IPS DF 19.7 (cell line): ENCODE measurements at regions not wholly inside any gene's neighbourhood (a gene's known extent, or its start where the extent isn't known, plus 50 kb on each side); places are given as distances from the start of the nearest gene placed in this dataset.
"Not testable (repeated sequence)": the region's sequence is repeated elsewhere in the genome, so short reads cannot be mapped to it uniquely, and the experiment has no call there.

Experiments
- DNase-seq: peaks from one replicate; pipeline ENCODE4 v3.0.0-alpha.2; 2013; ENCODE audit warnings: low read depth, low spot score

DNA sequence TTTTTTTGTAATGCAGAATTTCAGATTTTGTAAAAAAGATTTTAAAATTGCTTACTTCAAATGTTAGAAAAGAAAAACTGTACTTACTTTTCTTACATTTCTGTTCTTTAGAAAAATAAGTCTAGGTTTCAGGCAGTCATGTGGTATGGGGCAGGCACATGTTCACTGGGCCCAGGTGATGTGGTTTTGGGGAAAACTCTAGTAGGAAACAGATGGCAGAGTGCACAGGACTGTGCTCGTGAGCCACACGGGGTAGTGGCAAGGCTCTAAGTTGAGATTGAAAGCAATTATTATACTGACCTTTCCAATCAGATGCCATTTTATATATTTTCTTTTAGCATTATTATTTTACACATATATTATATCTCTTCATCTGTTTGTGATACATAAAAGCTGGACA, 1036.9 kb upstream of the TMEFF2 start:
- DNase-seq: no peak

DNA sequence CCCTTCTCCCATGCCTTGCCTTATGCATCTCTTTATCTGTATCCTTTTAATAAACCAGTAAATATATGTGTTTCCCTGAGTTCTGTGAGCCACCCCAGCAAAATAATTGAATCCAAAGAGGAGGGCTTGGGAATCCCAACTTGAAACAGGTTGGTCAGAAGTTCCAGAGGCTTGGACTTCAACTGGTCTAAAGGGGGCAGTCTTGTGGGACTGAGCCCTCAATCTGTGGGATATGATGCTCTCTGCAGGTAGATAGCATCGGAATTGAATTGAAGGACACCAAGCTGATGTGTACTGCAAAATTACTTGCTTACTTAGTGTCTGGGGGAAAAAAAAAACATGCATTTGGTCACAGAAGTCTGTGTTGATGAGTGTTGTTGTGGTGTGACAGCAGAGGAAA, 1033.5 kb upstream of the TMEFF2 start:
- no peak for DNase-seq

DNA sequence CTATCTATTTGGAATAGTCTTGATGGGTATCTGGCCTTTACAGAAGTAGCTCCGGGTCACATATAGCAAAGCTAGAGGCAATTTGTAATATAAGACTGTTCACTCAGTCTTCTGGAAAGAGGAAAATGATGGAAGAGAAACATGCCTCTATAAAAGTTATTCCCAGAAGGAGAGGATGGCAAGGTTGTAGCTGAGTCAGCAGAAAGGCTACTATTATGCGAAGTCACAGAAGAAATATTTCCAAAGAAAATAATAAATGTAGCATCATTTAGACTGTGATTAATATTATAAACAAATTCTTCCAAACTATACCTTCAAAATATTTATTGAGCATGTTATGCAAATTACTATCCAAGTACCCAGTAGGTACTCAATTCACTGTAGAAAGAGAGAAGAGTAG, 1027.7 kb upstream of the TMEFF2 start:
- no peak for DNase-seq

DNA sequence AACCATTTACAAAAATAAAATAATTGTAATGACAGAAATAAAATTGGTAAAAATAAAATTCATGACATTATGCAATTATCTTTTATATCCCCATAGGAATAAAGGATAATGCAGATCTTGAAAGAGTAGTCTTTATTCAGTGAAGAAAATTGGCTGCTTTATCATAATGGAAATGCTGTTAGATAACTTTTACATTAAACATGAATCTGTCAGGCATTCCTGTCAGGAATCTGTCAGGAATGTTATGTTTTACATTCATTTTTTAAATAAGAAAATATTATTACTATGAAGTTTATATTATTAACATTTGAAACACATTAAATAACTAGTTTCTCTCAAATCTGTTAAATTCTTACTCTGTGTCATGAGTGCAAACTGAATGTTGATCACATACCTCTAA, 1024.7 kb upstream of the TMEFF2 start:
- DNase-seq: no peak

DNA sequence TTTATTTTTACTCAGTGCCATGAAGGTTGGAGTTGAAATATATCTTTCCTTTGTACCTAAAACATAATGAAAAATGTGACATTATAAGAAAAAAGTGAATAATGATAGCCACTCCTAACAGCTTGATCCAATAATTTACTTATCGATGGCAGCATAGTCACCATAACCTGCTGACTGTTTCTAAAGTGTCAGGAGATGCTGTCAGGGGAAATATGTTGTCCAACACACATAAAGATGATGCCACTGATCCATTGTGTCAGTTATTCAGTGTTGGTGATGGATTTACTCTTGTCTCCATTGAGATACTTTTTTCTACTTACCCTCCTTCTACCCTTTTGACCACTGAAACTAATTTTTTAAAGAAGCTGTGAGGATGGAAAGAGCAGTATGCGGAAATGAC, 1006.9 kb upstream of the TMEFF2 start:
- no peak for DNase-seq

DNA sequence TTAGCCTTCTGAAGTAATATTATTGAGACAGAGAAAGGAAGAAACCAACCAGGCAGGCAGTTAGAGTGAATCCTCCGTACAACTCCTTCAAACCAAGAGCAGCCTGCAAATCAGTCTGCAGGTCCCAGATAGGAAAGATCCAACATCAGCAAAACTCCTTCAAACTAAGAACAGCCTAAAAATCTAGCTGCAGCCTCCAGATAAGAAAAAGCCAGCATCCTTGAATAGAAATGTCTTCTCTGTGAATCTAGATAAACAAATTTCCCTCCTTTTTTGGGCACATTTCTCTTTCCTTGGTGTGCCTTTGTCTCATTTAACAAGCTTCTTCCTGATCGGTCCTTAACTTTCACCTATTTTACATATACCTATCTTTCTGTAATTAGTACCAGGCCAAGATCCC, 1004.6 kb upstream of the TMEFF2 start:
- DNase-seq: no peak

DNA sequence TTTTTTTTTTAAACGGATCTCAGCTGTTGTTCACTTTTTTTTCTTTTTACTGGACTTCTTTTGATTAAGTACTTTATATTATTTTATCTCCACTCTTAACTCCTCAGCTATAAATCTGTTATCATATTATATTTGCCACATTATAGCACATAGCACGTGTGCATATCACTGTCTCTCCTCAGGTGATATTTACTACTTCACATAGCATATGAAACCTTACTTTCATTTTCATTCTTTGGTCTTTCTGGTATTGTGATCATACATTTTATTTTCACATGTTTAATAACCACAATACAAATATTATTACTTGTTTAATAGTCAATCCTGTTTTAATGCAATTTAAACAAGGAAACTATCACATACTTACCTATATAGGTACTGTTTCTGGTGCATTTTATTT, 993.1 kb upstream of the TMEFF2 start:
- DNase-seq: no peak

DNA sequence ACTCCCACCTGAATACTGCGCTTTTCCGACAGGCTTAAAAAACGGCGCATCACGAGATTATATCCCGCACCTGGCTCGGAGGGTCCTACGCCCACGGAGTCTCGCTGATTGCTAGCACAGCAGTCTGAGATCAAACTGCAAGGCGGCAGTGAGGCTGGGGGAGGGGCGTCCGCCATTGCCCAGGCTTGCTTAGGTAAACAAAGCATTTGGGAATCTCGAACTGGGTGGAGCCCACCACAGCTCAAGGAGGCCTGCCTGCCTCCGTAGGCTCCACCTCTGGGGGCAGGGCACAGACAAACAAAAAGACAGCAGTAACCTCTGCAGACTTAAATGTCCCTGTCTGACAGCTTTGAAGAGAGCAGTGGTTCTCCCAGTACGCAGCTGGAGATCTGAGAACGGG, 976.2 kb upstream of the TMEFF2 start:
- not testable (repeated sequence) for DNase-seq

DNA sequence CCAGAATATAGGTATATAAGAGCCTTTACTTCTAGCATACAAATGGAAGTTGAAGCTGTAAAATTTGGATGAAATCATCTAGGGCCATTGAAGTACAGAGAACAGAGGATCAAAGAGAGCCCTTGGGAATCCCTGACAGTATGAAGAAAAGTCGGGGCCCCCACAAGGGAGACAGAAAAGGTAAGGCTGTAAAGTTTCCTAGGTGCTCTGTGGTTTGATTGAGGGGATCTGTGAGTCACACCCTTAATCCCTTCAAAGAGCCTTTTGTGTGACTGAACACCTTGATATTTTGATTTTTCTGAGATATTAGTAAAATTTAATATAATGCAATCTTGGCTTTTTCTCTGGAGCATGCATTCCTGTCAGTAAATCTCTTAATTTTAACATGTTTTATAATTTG, 961.7 kb upstream of the TMEFF2 start:
- no peak for DNase-seq

DNA sequence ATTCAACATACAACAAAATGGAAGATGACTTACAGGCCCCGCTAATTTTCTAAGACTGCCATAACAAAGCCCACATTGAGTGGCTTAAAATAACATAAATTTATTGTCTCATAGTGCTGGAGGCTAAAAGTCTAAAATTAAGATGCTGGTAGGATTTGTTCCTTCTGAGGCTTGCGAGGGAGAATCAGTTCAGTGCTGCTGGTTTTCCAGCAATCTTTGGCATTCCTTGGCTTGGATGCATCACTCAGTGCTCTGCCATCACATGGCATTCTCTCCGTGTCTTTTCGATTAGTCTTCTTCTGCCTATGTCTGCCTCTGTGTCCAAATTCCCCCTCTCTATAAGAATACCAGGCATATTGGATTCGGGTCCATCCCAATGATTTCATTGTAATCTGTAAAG, 959.3 kb upstream of the TMEFF2 start:
- no peak for DNase-seq

DNA sequence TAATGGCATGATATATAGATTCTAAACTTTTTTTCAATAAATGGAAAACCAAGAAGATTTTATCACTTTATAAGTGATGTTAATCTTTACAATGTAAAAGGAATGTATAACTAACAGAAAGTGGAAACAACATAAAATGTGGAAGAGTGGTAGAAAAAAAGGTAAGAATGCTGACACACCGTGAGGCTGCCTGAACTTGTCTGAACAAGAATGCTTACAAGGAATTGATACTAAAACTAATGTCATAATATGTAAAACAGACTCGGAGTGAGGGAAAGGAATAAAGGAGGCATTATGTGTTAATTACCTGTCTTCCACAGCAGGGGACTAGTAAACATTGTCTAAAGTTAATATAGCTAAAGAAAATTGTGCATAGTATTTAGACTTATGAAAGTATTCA, 958.8 kb upstream of the TMEFF2 start:
- no peak for DNase-seq

DNA sequence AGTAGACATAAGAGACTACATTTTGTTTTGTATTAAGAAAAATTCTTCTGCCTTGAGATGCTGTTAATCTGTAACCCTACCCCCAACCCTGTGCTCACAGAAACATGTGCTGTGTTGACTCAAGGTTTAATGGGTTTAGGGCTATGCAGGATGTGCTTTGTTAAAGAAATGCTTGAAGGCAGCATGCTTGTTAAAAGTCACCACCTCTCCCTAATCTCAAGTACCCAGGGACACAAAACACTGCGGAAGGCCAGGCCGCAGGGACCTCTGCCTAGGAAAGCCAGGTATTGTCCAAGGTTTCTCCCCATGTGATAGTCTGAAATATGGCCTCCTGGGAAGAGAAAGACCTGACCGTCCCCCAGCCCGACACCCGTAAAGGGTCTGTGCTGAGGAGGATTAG, 947.7 kb upstream of the TMEFF2 start:
- peak; percentile 42 for DNase-seq

DNA sequence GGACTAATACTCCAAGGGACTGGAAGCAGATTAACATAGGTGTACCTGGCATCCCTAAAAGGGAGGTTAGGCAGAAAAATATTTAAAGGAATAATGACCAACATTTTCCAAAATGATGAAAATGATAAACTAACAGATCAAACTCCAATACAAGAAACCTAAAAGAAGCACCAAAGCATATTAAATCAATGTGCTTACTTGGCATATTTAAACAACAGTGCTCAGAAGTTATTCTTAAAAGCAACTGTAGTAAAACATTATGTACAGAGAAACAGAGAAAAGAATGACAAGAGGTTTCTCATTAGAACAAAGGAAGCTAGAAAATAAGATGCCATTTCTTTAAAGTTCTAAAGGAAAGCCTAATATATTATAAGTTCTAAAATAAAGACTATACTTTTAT, 947.3 kb upstream of the TMEFF2 start:
- no peak for DNase-seq

DNA sequence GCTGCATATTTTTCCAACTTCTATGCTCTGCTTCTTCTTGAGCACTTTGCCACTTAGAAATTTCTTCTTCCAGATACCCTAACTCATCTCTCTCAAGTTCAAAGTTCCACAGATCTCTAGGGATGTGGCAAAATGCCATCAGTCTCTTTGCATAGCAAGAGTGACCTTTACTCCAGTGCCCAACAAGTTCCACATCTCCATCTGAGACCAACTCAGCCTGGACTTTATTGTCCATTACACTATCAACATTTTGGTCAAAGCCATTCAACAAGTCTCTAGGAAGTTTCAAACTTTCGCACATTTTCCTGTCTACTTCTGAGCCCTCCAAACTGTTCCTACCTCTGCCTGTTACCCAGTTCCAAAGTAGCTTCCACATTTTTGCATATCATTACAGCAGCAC, 946.2 kb upstream of the TMEFF2 start:
- not testable (repeated sequence) for DNase-seq

DNA sequence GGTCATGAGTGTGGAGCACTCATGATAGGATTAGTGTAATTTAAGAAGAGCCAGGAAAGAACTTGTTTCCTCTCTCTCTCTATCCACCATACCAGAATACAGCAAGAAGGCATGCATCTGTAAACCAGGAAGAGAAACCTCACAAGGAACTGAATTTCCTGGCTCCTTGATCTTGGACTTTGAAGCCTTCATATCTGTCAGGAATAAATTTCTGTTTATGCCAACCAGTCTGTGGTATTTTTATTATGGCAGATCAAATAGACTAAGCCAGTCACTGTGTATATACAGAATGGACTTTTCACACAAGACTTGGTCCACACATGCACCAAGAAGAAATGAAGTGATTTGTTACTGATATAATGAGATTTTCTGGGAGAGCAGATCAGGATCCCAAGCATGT, 930.1 kb upstream of the TMEFF2 start:
- DNase-seq: no peak

DNA sequence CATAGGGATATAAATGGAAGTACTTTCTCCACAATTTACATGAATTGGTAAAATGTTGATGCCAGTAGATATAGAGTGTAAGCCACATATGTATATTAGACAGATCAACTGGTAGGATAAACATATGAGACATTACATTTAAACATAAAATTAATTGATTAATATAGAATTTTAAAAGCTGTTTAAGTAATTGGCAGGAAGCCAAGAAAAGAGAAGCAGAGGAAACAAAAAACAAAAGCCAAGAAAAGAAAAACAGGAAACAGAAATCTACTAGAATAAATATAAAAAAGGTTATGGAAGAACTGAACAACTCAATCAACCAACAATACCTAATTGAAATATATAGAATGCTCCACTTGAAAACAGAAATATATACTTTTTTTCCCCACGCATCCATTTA, 920.1 kb upstream of the TMEFF2 start:
- DNase-seq: no peak

DNA sequence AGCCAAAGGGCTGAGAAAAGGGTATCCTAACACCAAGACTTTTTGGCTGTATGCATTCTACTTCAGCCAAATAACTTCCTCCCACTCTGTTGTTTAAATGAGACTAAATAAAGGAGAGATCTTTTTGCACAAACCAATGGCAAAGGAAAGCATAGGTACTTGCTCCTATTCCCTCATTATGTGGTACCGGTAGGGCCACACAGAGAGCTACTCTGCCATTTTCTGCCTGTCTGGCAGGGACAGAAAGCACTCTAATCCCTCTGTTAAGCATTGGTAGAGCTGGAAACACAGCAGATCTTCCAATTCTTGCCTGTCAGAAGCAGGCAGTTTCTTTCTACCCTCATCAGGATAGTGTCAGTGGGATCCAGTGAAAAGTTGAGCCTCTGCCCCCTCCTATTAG, 918.3 kb upstream of the TMEFF2 start:
- no peak for DNase-seq

DNA sequence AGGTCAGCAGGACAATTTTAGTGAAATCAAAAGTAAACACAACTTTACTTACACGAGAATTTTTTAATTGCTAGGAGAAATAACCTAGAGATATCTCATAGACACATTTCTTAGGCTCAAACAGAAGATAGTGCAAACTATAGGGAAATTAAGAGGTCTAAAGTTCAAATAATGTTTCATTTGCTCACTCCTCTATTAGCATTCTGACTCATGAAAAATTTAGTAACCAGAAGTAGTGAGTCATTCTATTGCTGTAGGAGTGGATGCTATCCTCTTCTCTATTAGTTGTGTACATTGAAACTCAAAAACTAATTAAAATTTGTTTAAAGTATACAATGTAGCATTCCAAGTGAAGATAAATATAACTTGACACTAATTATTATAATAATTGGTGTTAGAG, 908.3 kb upstream of the TMEFF2 start:
- DNase-seq: no peak

DNA sequence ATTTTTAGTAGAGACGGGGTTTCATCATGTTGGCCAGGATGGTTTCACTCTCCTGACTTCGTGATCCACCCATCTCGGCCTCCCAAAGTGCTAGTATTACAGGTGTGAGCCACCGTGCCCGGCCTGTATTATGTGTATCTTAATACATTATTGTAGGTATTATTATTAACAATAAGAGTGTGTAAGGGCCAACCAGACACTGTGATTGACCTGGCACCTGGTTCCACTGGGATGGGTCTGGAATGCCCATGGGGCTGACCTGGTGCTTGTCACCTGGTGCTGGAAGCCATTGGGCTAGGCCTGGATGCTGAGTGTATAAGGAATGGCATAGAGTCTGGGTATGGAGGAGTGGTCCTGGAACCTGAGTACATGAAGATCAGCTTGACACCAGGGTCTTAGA, 906.9 kb upstream of the TMEFF2 start:
- DNase-seq: no peak

DNA sequence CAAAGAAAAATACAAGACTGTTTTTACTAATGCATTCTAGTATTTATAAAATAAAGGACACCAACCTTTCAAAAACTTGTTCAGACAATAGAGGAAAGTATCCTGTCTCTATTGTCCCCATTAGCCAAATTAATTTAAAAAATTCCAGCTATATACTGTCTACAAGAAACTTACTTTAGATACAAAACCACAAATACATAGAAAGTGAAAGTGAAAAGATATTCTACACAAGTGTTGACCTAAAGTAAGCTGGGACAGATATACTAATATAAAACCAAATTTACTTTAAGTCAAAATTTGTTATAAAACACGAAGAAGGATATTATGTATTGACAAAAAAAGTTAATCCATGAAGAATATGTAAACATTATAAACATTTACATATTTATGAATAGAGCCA, 893.3 kb upstream of the TMEFF2 start:
- no peak for DNase-seq

DNA sequence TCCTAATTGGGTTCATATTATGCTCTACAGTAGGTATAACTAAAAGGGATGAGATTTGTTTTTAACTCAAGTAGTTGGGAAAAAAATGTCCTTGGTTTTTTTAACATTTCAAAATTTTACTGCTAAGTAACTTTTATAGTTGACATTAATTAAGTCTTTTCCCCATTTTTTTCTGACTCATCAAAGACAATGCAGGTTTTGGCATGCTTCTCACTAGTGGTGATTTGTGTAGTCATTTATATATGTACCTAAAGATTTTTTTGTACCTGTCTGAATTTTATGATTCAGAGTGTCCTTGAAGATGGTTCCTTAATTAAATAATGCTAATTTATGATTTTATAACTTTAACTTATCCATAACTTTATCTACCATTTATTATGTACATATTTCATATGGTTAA, 882.3 kb upstream of the TMEFF2 start:
- DNase-seq: no peak

DNA sequence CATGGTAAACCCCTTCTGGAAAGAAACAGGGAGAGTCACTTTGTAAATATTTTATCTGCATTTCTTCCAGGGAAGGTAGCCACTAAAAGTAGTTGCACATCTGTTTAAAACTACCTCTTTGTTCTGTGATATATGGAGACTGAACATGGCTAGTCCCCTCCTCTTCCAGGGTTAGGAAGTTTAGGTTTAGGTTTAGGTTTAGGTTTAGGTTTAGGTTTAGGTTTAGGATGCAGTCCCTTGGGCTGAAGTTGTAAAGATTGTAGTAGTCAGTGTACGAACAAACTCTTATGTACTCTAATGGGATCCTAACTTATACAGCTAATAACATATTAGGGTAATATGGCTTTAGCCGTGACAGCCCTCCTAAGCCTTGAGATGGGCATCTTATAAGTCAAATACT, 880.2 kb upstream of the TMEFF2 start:
- DNase-seq: no peak

DNA sequence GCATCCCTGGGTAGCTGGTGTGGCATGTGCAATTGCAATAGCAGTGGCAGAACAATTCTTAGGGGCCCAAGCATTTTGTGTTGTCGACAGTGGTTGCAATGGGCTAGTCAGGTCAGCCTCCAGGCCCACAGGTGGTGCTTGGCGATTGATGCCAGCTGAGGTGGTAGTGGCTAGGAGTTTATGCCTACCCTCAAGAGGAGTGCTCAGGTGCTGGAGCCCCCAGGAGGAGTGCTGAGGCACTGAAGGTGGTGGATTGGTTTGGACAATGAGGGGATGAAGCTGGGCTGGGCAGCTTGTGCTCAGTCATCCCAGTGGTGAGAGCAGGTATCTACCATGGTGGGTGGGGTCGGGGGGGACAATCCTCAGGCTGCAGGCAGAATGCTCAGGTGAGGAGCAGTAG, 877.9 kb upstream of the TMEFF2 start:
- no peak for DNase-seq

DNA sequence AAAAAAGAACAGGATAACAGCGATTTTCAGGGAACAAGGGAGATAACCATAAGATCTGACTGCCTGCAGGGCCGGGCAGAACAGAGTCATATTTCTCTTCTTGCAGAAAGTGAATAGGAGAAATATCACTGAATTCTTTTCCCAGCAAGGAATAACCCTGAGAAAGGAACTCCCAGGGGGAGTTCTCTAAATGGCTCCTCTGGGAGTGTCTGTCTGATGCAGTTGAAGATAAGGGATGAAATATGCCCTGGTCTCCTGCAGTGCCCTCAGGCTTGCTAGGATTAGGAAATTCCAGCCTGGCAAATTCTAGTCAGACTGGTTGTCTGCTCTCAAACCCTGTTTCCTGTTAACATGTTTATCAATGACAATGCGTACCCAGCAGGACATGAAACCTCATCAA, 830.8 kb upstream of the TMEFF2 start:
- DNase-seq: not testable (repeated sequence)

DNA sequence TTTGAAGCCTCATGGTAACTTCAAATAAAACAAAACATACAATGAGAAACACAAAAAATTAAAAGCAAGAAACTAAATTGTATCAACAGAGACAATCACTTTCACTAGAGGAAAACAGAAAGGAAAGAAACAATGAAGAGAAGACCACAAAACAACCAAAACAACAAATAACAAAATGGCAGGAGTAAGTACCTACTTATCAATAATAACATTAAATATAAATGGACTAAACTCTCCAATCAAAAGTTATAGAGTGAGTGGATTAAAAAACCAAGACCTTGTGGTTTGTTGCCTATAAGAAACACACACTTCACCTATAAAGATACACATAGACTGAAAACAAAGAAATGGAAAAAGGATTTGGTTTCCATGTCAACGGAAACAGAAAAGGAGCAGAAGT, 830.1 kb upstream of the TMEFF2 start:
- no peak for DNase-seq
